SKM-1 treated with dmso at 0.1 percent for 144 hours (cell line): ENCODE measurements at regions not wholly inside any gene's neighbourhood (a gene's known extent, or its start where the extent isn't known, plus 50 kb on each side); places are given as distances from the start of the nearest gene placed in this dataset.

Experiments used
- DNase-seq: peaks from one replicate; lab custom pipeline; 2025; ENCODE audit not compliant: unreplicated experiment; lab: John Stamatoyannopoulos, UW

DNA sequence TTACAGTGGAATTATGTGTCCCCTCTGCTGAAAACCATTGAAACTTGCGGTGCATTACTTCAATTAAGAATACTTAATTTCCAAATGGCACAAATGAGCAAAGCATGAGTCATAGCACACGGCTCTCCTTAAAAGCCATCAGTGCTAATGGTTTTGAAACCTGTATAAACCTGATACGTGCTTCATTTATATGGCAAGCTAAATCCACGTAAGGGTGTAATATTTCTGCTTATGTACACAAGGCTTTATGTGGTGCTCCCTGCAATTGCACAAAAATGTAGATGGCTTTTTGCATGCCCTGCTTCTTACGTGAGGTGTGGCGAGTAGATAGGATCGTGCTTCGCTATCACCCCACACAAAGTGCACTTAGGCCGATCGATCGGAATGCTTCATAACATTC lies 840.9 kb downstream of the GALR1 start:
- no peak for DNase-seq

DNA sequence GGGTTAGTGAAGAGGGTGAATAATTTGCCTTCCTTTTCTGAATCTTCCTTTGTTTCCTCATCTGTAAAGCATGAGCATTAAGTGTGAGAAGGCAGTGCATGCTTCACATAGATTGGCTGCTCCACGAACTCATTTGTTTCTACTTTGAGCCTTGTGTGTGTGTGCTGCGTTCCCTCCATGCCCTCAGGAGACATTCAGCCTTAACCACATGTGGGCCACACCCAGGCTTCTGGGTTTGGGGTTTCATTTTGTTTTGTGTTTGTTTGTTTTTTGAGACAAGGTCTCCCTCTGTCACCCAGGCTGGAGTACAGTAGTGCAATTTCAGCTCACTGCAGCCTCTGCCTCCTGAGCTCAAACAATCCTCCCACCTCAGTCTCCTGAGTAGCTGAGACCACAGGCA lies 843.3 kb downstream of the GALR1 start:
- DNase-seq = no peak

DNA sequence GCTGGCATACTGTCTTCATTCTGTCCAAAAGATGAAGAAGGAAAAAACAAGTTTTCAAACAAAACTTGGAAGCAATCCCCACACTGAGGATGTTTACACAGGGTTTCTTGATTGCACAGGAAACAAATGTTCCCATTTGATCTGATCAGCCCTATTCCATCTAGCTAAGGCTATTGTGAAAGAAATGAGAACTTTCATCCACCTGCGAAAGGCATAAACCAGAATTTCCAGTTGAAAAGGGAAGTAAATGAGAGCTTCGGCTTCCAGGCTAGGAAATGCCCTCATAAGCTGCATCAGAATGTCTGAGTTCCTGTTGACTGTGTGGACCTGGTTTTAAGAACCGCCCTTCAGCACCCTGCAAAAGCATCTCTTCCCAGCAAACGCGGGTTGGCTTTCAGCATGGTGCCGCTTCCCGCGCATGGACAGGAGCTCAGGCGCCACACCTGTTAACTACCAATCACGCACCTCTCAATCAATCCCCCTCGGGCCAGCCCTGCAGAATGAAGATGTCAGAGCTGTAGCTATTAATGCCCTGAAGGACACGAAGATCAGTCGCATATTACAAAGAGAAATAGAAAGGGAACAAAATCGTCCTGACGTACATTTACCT lies 850.4 kb downstream of the GALR1 start:
- peak; percentile 7 for DNase-seq

DNA sequence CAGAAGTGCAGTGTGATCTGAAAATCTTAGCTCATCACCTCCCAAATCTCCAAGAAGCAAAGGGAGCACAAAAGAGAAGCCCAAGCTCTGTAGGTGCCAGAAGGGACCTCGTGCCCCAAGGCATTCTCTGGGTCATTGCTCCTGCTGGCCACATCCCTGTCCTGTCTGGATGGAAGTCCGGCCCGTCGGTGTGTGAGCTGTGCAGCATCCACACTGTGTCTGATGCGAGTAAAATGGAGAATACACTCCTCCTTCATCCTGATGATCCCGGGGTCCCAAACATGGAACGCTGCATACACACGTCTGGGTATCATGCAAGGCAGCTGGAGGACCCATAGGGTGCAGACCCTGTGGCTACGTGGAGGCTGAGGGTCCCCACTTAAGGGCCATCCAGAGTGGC lies 851.4 kb downstream of the GALR1 start:
- DNase-seq = no peak

DNA sequence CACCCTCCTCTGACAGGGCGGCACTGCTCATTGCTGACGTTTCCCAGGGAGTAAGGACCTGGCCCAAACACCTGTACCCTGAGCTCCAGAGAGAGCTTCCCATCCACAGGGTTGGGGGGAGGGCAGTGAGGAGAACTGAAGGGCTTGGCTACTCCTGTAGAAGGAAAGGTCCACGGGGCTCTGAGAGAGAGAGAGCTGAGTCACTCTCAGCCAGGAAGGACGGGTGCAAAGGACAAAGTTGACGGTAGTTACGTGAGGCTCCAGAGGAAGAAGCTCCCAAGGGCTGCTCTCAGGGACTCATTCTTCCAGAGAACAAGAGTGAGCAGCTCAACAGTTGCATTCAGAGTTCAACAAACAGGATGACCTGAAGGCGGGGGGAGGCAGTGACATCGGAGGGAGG lies 852.5 kb downstream of the GALR1 start:
- DNase-seq = no peak

DNA sequence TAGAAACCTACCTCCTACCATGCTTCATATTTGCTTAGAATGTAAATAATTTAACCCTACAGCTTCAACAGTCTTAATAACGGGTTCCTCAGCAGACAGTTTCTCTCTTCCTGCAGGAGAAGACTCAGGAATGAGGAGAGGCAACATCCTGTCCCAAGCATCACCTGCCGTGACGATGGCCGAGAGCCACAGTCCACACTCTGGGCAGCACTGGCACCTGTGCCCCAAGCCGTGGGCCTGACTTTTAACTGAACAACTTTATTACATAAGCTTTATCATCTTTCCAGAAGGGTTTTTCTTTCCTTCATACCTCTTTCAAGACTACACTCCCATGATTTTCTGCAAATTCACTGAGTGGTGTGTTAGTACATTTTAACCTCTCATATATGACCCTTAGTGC lies 856.0 kb downstream of the GALR1 start:
- DNase-seq = no peak

DNA sequence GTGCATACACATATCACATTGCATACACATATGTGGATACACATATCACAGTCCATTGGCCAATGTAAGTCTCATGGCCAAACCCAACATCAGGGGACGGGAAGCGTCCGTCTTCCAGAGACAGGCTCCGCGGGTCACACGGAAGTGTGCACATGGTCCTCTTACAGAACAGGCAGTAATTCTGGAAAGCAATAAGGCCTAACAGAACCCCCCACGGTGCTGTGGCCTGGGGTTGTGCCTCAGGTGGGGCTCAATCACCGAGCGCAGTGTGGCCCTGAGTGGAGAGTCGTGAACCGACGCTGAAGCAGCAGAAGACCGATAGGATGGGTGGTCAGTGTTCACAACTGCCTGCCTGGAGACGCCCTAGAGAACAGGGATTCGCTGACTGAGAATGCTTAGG lies 857.3 kb downstream of the GALR1 start:
- no peak for DNase-seq

DNA sequence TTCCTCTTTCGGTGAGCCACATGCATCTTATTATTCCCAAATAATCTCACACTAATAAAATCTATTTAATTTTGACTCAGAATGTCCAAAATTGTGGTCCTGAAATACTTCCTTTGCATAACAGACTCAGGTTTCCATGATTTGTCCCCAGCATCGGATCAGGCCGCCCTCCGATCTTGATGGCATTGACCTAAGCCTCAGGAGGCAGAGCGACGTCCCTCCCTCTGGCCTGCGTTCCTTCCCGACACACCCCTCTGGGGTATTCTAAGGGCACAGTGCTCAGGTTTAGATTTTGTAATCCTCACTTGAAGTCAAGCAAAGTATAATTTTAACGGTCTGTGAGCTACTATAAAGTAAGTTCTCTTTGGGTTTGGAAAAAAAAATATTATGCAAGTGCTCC lies 857.7 kb downstream of the GALR1 start:
- DNase-seq = no peak

DNA sequence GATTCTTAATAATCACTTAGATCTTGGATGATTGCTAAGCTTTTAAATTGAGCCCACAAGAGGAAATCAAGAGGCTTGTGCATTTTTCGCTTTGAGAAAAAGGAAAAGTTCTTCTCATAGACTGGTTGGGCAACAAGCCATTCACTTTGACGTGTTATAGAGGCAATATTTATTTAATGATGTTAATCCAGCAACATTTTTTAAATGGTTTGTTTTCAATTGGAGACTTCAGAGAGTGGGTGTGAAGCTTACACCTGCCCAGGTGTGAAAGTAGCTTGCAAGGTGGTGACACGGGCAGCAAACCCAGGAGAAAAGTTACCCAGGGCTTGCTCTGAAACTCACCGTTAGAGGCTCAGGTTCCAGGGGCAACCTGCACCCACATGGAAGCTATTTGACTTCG lies 858.9 kb downstream of the GALR1 start:
- DNase-seq = no peak

DNA sequence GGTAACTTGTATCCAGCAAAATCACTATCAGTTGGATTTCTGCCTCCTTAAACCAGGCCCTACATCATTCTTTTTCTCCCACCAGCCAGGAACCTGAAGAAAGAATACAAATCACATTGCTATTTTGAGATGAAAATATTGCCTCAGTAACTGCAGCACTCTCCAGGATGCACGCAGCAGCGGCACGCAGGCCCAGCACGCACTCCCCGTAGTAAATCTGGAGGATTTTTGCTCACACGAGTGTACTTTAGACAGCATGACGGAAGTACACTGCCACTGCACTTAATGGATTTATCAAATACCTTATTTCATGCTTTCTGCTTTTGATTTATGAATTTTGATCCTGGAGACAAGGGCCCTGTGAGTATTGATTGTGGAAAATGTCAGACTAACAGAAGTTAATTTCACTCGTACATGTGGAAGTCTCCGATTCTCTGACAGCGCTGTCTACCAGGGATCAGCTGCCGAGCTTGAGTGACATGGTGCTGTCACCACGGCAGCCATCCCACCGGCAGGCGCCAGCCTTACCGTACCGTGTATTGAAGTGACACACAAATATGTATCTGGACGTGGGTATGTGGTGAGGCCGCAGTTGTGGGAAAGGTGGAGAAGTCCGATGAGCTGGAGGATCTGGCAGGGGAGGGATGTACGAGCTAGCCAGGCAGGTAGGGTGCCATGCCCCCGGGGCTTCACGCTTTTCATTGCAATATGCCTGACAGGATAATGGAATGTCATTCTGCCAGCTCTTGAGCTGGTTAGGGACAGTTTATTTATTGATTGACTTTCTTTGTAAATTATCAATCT lies 863.7 kb downstream of the GALR1 start:
- no peak for DNase-seq

DNA sequence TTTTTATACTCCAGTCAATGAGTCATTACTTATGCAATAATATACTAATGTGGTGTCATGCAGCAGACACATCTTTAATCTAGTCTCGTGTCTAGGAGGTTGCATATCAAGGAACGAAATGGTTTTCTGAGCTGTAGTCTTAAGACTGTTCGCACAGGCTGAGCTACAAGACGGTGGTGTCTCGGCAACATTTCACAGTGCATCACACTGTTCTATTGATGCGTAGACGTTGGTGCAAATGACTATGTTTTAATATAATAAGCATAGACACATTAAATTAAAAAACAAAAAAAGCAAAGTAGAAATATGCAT lies 864.2 kb downstream of the GALR1 start:
- no peak for DNase-seq

DNA sequence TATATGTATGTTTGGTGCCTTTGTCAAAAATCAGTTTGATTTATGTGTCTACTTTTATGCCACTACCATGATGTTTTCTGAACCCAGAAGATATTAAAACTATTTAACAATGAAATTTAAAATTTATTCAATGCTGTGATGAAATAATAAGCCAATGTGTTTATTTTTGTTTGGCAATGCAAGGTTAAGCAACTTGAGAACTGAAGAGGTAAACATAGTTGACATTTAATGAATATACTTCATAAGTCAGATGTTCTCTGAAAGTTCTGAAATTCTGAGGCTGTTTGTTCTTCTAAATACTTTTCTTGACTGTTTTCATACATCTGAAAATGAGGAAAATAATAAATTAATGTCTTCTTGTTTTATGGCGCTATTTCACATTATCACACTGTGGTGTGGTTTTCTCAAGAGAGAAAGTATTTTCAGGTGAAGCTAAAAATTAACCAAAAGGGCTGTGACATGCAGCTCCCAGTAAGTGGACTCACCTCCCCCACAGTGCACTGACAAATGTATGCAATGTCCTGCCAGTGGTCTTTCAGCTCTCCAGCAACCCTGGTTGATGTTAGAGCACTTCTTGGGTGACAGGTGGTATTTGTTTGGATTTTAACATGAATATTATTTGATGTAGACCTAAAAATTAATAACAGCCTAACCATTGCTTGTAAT lies 863.6 kb upstream of the SALL3 start:
- no peak for DNase-seq

DNA sequence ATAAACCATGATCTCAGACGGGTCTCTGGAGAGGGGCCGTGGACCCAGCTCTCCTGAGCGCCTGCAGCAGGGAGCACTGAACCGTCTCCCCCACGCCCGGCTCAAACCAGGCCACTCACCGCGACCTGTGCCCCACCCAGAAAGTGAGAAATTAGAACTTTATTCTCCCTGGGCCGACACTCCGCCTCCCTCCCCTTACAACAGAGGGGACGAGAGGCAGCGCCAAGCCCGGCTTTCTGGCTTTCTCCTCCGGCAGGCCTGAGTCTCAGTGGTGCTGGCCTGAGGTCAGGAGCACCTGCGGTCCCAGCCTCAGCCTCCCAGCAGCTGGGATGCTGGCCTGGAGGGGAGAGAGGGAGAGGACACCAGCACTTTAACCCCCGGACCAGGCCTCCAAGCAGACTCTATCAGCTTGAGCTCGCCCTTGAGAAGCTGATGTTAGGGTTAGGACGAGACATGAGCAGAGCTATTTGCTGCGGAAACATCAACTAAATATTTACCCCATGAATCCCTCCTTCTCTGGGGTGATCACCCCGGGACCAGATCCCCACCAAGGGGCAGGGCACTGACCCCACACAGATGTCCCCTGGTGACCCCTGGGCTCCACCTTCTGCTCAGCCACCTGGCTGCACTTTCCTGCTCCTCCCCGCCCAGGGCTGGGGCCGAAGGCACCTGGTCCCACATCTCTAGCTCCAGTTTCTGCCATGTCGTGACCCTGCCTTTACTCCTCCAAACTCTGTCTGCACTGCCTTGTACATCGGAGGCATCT lies 856.3 kb upstream of the SALL3 start:
- no peak for DNase-seq

DNA sequence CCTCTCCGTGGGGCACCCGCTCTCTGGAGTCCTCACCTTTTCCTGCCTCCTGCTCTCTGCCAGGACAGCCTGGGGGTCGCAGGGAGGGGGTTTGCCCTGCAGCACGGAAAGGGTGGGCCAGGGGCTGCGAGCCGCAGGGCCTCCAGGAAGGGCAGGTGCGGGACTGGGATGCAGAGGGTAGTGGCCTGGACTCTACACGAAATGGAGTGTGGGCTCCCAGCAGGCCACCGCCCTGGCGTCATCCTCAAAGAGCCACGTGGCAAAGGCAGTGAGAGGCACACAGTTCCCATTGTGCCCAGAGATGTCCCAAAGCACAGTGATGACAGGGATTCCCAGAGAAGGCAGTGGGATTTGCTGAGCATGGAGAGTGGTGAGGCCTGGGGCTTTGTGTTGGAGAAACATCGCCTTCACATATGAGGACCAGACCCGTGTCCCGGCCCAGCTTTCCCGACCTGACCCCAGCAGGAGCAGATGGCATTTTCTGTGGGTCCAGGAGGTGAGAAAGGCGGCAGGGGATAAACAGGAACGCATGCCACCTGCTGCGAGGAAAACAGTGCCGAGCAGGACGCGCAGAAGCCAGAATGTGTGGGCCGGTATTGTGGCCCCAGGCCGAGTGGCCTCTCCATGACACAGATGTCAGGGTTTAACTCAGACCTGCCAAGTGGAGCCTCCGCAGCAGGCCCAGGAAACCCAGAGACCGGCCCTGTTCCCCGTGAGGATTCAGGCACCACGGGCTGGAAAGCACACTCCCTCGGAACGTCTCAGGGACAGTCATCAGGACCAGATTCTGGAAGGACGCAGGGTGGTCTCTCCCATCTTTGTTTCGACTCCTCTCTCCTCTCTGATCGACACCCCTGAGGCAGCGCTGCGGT lies 855.5 kb upstream of the SALL3 start:
- DNase-seq = no peak

DNA sequence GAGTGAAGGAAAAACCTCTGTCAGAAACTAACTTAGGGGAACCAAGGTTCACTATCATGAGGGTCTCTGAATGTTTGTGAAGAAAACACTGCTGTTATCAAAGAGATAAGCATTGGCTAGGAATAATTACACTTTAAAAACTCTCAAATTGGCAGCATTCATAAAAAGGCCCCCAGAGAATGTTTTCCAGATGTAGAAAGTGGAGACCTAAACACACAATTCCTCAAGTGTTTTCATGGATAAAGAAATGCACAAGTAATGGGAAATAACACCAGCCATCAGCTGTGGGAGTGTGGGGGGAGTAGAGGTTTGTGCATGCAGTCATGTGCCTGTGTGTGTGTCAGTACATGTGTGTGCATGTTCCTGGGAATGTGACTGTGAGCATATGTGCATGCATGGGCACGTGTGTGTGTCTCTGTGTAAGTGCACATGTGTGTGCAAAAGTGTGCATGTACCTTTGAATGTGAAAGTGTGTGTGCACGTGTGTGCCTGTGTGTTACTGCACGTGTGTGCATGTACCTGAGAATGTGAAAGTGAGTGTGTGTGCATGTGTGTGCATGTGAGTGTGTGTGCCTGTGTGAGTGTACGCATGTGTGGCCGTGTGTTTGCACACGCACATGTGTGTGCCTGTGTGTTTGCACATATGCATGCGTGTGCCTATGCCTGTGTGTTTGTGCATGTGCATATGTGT lies 854.3 kb upstream of the SALL3 start:
- DNase-seq = no peak

DNA sequence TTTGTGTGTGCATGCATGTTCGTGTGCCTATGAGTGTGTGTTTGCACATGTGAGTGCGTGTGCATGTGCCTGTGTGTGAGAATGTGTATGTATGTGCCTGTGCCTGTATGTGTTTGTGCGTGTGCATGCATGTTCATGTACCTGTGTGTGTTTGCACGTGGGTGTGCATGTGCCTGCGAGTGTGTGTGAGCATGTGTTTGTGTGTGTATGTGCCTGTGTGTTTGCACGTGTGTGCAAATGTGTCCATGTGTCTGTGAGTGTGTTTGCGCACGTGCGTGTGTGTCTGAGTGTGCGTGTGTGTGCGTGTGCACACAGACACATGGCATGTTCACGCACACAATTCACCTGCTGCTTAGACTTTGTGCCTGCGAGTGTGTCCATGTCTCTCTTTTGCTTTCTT lies 853.5 kb upstream of the SALL3 start:
- no peak for DNase-seq

DNA sequence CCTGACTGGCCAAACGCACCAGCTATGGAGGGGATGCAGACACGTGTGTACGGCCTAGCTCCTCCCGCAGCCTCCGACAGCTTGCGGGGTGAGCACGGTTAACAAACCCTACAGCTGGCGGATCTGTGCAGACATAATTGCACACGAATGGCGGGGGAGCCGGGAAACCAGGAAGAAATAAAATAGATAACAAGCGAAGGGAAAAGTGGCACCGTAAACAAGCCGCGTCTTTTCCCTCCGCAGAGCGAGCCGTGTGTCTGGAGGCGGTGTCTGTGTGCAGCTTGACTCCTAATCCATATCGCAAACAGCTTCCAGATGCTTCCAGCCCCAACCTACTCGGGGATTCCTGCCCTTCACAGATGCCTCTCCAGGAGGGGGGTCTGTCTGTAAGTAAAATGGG lies 853.1 kb upstream of the SALL3 start:
- DNase-seq = no peak

DNA sequence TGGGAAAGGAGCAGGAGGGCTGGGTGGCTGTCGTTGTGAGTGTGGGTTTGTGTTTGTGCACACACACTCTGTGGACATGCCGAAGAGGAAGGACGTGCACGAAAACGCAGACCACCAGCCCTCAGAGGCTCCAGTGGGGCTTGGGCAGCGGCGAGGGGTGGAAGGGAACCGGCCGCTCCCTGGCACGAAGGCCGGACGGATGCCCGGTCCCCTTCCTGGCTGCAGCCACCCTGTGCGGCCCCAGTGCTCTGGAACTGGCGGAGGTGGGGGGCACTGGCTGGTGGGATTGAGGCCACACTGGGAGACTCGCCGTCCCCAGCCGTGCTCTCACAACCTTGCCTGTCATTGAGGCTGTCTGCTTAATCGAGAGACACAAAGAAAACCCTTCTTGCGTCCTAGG lies 852.6 kb upstream of the SALL3 start:
- DNase-seq = no peak

DNA sequence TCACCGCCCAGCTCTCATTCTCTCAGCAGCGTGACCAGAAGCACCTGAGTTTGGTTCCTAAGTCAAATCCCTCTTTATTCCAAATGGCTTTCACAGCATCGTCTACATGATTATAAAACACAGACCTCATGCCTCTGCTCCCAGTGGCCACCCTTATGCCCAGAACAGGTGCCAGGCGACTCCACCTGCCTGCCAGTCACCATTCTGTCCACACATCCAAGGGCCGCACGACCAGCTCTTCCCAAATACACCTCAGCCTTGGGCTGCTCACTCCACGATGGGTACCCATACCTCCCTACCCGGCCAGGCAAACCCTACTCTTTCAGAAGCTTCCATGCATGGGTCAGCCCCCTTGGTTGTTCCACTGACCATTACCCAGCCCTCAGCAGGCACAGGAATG lies 851.6 kb upstream of the SALL3 start:
- no peak for DNase-seq

DNA sequence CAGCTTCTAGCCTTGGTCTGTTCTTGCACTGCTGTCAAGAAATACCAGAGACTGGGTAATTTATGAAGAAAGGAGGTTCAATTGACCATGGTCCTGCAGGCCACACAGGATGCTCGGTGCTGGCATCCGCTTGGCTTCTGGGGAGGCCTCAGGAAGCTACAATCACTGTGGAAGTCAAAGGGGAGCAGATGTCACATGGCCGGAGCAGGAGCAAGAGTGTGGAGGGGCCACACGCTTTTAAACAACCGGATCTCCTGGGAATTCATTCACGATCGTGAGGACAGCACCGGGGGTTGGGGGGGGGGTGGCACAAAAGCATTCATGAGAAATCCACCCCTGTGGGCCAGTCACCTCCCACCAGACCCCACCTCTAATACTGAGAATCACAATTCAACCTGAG lies 850.4 kb upstream of the SALL3 start:
- no peak for DNase-seq
